OCI-M1 (cell line): ENCODE measurements at regions not wholly inside any gene's neighbourhood (a gene's known extent, or its start where the extent isn't known, plus 50 kb on each side); places are given as distances from the start of the nearest gene placed in this dataset.

Experiments used
- DNase-seq: peaks from one replicate; lab custom pipeline; 2025; lab: John Stamatoyannopoulos, UW

- DNase-seq: no peak
Observed at GRCh38 chr13:22422712-22423111, 751.8 kb downstream of the FGF9 start.

- DNase-seq: no peak
Observed at GRCh38 chr13:22423261-22423660, 752.4 kb downstream of the FGF9 start.

GRCh38 chr13:22425087-22425486 lies 754.2 kb downstream of the FGF9 start:
- DNase-seq: no peak

- DNase-seq: no peak
Observed at GRCh38 chr13:22427066-22427465, 753.7 kb upstream of the SGCG start.

GRCh38 chr13:22427783-22428182 lies 753.0 kb upstream of the SGCG start:
- DNase-seq: no peak

GRCh38 chr13:22428188-22428828 lies 752.5 kb upstream of the SGCG start:
- peak; percentile 90 for DNase-seq

- DNase-seq: peak; percentile 56
Observed at GRCh38 chr13:22432690-22433089, 748.1 kb upstream of the SGCG start.

- no peak for DNase-seq
Observed at GRCh38 chr13:22447132-22447886, 733.5 kb upstream of the SGCG start.

GRCh38 chr13:22449251-22449650 lies 731.5 kb upstream of the SGCG start:
- DNase-seq: no peak

GRCh38 chr13:22451327-22451741 lies 729.4 kb upstream of the SGCG start:
- DNase-seq: no peak

- DNase-seq: no peak
Observed at GRCh38 chr13:22454586-22454985, 726.2 kb upstream of the SGCG start.

GRCh38 chr13:22455036-22455435 lies 725.7 kb upstream of the SGCG start:
- DNase-seq: no peak

- DNase-seq: no peak
Observed at GRCh38 chr13:22461854-22462490, 718.8 kb upstream of the SGCG start.

- DNase-seq: no peak
Observed at GRCh38 chr13:22463089-22463488, 717.7 kb upstream of the SGCG start.

- DNase-seq: no peak
Observed at GRCh38 chr13:22468045-22468444, 712.7 kb upstream of the SGCG start.

GRCh38 chr13:22468824-22469223 lies 712.0 kb upstream of the SGCG start:
- no peak for DNase-seq

GRCh38 chr13:22469452-22469851 lies 711.3 kb upstream of the SGCG start:
- DNase-seq: no peak

- DNase-seq: no peak
Observed at GRCh38 chr13:22470075-22470474, 710.7 kb upstream of the SGCG start.

GRCh38 chr13:22482496-22483000 lies 698.2 kb upstream of the SGCG start:
- no peak for DNase-seq

GRCh38 chr13:22483276-22483675 lies 697.5 kb upstream of the SGCG start:
- DNase-seq: no peak

- no peak for DNase-seq
Observed at GRCh38 chr13:22486490-22486889, 694.3 kb upstream of the SGCG start.

GRCh38 chr13:22487932-22488331 lies 692.8 kb upstream of the SGCG start:
- DNase-seq: no peak

GRCh38 chr13:22489771-22490170 lies 691.0 kb upstream of the SGCG start:
- no peak for DNase-seq
